NCI-H460 (cell line): ENCODE measurements at regions not wholly inside any gene's neighbourhood (a gene's known extent, or its start where the extent isn't known, plus 50 kb on each side); places are given as distances from the start of the nearest gene placed in this dataset.
A peak's percentile ranks its signal among the peaks of the same experiment; 100 is the strongest.
"Not testable (repeated sequence)": the region's sequence is repeated elsewhere in the genome, so short reads cannot be mapped to it uniquely, and the experiment has no call there.

ENCODE experiments used
- DNase-seq: peaks from one replicate; pipeline ENCODE4 v3.0.0-alpha.2; 2016; ENCODE audit warnings: low read depth; ENCODE audit errors: extremely low read depth

- no peak for DNase-seq
Observed at GRCh38 chr5:174998131-174998730, 273.8 kb downstream of the MSX2 start.

DNA sequence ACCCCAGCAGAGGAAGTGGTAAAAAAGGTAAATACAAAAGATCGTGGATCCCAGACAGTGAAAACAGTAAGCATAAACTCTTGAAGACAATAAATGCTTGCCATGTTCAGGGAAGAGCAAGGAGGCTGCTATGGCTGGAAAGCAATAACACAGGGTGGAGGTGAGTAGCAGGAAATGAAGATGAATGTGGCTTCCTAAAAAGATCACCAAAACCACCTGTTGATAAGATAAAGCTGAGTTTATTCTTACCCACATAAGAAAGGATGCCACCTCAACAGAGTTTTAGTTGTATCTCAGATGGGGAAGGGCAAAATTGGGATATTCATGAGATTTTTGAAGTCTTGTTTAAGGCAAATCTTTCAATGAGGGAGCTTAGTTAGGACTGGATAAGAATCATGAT, 273.3 kb downstream of the MSX2 start:
- no peak for DNase-seq

DNA sequence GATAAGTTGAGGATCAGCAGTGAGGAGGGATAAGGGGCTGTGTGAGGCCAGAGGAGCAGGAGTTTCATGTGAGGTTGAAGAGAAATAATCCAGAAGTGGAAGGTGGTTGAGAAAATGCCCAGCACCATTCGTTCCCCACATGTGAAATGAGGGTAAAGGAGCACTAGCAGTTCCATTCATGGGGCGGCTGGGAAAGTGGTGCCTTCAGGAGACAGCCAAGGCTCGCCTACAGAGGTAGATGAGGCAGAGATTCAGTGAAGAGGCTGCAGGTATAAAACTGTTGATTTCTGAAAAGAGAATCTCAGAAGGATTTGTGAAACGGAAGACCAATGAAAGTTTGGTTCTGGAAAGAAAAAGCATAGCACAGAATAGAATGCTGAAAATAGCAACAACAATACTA, 272.6 kb downstream of the MSX2 start:
- DNase-seq: no peak

GRCh38 chr5:174995827-174996226, 271.4 kb downstream of the MSX2 start:
- no peak for DNase-seq

DNA sequence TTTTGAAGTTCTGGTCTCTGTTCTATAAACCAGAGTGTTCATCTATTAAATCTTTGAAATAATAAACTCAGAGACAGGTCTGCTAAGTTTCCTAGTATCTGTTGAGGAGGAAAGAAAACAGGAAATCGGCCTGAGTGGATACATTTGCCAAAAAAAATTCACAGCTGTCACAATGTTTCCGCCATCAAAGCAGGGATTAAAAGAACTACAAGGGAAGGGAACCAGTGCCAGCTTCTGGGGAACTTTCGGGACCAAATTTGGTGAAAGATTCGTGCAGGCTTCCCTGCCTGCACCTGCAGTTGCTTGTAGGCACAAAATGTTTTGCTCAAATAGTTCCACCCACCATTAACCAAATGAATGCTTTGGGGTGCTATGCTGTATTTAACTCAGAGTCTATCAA, 267.5 kb downstream of the MSX2 start:
- no peak for DNase-seq

DNA sequence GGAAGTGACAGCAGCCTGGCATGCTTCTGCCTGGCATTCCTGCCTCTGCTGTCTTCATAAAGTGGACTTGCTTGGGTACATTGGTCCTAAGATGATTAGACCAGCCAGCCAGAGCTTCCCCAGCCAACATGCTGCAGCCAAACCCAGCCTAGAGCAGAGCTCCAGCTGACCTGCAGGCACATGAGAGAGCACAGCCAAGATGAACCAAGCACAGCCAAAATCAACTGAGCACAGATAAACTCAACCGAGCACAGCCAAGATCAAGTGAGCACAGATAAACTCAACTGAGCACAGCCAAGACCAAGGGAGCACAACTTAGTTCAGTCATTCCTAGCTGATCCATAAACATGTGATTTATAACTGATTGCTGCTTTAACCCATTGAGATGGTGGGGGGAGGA, 266.5 kb downstream of the MSX2 start:
- no peak for DNase-seq

GRCh38 chr5:174987443-174988012, 263.1 kb downstream of the MSX2 start:
- no peak for DNase-seq

DNA sequence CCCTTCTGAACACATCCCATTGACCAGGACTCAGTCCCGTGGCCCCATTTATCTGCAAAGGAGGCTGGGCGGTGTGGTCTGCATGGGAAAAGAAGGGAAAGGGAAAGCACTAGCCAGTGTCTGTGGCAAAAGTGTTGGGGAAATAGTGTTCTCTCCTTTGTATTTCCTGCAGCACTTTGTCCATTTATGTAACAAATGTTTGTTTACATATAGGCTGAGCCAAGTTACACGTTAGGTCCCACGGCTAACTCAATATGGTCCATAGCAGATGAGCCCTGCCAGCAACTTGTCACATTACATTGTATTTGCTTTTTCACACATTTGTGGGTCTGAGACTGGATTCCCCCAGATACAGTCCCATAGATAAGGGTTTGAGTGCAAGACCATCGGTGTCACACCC, 260.5 kb downstream of the MSX2 start:
- DNase-seq: no peak

GRCh38 chr5:174982485-174982884, 258.1 kb downstream of the MSX2 start:
- no peak for DNase-seq

- no peak for DNase-seq
Observed at GRCh38 chr5:174981416-174981815, 257.0 kb downstream of the MSX2 start.

GRCh38 chr5:174980952-174981351, 256.6 kb downstream of the MSX2 start:
- DNase-seq: no peak

- DNase-seq: no peak
Observed at GRCh38 chr5:174972291-174972690, 247.9 kb downstream of the MSX2 start.

DNA sequence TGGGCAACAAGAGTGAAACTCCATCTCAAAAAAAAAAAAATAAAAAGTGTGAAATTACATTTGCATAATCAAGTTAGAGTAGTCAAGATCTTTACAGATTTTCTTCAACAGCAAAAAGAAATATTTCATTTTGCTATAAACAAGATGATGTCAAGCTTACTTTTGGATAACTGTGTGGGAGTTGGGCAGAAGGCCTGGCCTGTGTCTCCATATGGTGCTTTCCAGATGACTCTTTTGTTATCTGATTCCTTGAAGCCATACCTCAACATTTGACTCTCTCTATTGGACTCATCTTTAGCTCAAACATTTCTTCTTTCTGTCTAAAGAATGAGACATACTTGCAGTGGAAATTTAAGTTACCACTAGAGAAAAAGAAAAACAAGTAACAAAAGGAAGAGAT, 246.8 kb downstream of the MSX2 start:
- DNase-seq: no peak

DNA sequence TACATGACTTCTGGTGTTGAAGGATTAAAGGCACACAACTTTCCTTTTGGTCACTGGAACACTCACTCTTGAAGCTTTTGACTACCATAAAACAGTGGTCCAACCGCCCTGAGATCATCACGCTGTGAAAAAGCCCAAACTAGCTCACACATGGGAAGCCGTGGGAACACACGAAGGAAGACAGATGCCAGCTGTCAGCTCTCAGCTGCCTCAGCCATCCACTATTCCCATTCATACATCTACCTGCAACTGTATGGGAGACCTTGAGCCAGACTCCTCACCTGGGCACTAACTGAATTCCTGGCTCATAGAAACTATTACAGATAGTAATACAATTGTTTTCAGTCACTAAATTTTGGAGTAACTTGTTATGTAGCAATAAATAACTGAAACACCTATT, 246.1 kb downstream of the MSX2 start:
- DNase-seq: no peak

GRCh38 chr5:174953871-174954270, 229.5 kb downstream of the MSX2 start:
- DNase-seq: no peak

GRCh38 chr5:174951151-174951780, 226.9 kb downstream of the MSX2 start:
- DNase-seq: peak; percentile 79

GRCh38 chr5:174947548-174947947, 223.2 kb downstream of the MSX2 start:
- DNase-seq: no peak

DNA sequence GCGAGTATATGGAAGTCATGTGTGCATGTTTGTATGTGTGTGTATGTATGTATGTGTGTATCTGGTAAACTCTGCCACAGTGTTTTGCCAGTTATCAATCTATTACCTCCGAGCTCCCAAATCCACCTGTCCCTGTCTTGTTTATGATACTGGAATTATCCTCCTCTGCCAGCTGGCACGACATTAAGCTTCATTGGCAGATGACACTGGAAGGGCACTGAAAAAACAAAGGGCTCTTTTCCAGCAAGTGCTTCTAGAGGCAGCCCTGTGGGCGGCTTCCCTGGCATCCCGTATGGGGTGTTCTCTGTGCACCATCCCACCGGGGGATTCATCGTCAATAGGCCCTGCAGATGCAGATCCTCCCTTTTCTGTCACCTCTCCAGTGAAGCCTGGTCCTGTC, 221.5 kb downstream of the MSX2 start:
- DNase-seq: no peak

DNA sequence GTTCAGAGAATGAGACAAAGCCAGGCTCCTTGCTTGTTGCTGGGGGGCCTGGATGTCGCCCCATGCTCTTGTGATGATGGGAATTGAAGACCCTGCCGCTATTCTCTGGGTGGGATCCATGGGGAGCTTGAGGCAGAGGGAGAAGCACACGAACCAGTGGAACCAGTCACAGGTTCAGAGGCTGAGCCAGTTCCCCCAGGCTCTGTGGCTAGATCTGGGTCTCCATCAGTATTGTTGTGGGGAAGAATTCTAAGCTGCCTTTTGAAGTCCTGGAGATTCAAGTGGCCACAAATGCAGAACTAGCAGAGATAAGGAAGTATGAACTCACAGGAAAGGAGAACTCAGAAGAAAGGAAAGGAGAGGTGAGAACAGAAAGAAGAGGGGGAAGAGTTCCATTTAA, 219.4 kb downstream of the MSX2 start:
- DNase-seq: no peak

DNA sequence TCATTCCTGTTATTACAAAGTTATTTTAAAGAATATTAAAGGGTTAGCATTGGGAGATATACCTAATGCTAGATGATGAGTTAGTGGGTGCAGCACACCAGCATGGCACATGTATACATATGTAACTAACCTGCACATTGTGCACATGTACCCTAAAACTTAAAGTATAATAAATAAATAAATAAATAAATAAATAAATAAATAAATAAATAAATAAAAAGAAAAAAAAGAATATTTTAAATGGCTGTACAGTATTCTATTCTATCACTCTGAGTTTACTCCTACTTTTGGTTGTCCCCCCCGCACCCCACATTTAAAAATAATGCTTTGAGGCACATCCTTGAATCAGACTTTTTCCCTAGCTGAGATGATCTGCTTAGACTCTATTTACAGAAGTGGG, 218.6 kb downstream of the MSX2 start:
- not testable (repeated sequence) for DNase-seq

DNA sequence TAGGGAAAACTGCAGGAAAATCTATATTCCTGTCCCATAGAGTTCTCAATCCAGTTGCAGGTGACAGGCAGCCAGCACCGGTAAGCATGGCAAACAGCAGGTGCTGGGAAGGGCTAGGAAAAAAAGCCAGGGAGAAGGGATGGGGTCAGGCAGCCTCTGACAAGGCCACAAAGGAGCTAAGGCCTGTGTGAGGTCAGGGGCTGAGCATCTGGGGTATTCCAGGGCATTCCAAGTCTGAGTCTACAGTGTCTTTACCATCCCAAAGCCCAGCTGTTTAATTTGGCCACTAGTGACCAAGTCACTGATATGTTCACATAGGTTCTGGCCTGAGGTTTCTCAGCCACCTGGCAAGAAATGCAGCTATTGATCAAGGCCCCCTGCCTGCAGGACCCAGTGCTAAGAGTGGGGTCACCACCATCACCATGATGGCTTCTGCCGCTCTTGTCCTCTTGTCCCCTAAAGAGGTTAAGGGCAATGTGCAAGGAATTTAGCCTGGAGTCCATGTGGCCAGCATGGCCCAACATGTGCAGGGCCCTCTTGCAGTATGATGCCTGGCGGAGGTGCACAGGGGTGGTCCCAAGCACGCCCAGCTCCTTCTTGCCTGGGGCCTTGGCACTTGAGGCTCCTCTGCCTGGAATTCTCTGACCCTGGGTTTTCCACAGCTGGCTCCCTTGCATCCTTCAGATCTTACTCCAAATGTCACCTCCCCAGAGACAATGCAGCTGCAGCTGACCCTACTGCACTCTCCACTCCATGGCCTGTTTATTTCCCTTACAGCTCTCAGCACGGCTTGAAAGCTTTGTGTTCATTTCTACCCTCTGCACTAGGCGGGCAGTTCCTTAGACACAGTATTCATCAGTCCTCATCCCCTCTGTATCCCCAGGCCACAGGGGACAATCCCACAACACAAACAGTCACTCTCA, 213.1 kb downstream of the MSX2 start:
- no peak for DNase-seq
